Esophagus muscularis mucosa (tissue), 4 donors: ENCODE measurements at regions not wholly inside any gene's neighbourhood (a gene's known extent, or its start where the extent isn't known, plus 50 kb on each side); places are given as distances from the start of the nearest gene placed in this dataset.

Source experiments
- DNase-seq: peaks from one replicate; pipeline ENCODE4 v3.0.0-alpha.2; 2017; ENCODE audit errors: extremely low spot score
- H3K27ac ChIP-seq, 4 donors: fragments of 200-600 bp; sonication (generic); replicated peaks in 1 of 4; 1 replicate in 3 of 4; 2 replicates in 1 of 4; pipeline ENCODE4 v1.5.1; 2016 to 2019; ENCODE audit warnings: mild to moderate bottlenecking in 1 of 4
- H3K27me3 ChIP-seq, 4 donors: fragments of 200-600 bp; sonication (generic); one replicate each; pipeline versions ENCODE4 v1.5.1 to v1.6.0; 2016 to 2019
- H3K36me3 ChIP-seq, 4 donors: fragments of 200-600 bp; sonication (generic); one replicate each; pipeline ENCODE4 v1.5.1; 2016 to 2019
- H3K4me1 ChIP-seq, 4 donors: fragments of 200-600 bp; sonication (generic); one replicate each; pipeline ENCODE4 v1.5.1; 2016 to 2019
- H3K4me3 ChIP-seq, 4 donors: fragments of 200-600 bp; sonication (generic); 1 replicate in 2 of 4; 2 replicates in 2 of 4; pipeline ENCODE4 v1.5.1; 2016 to 2019; ENCODE audit warnings: mild to moderate bottlenecking in 4 of 4, moderate library complexity in 1 of 4
- H3K9me3 ChIP-seq, 4 donors: fragments of 200-600 bp; sonication (generic); 1 replicate in 3 of 4; 2 replicates in 1 of 4; pipeline ENCODE4 v1.5.1; 2016 to 2019
- EP300 ChIP-seq: sonication (generic); formaldehyde crosslinking; IDR thresholded peaks from one replicate; pipeline ENCODE4 v1.6.1; 2017; ENCODE audit warnings: antibody characterized with exemption
- POLR2A ChIP-seq: fragments of 450-650 bp; IDR thresholded peaks from one replicate; pipeline ENCODE4 v1.6.1; 2017; ENCODE audit warnings: antibody characterized with exemption, moderate library complexity, mild to moderate bottlenecking, low read depth
- POLR2AphosphoS5 ChIP-seq, 2 donors: sonication (generic); formaldehyde crosslinking; IDR thresholded peaks; one replicate each; pipeline ENCODE4 v1.6.1; 2017; ENCODE audit warnings: antibody characterized with exemption in 2 of 2
- WGBS: methylation state at CpG from one replicate; pipeline ENCODE4 v1.1.5; 2018; 5-methylcytosine and 5-hydroxymethylcytosine counted together
- intact Hi-C: fragments of 100-400 bp; cut with DNase I; formaldehyde crosslinking; loops from one replicate; pipeline ENCODE4 v1.15.1; 2023
- TF ChIP-seq, protein P1 (sequence below), 3 experiments: fragments of 200-600 bp in 2 of 3; fragments of 450-650 bp in 1 of 3; sonication (generic) in 2 of 3; IDR thresholded peaks; one replicate each; pipeline ENCODE4 v1.5.1; 2017 to 2019; ENCODE audit warnings: antibody characterized with exemption in 3 of 3, mild to moderate bottlenecking in 2 of 3, moderate library complexity in 1 of 3

DNA sequence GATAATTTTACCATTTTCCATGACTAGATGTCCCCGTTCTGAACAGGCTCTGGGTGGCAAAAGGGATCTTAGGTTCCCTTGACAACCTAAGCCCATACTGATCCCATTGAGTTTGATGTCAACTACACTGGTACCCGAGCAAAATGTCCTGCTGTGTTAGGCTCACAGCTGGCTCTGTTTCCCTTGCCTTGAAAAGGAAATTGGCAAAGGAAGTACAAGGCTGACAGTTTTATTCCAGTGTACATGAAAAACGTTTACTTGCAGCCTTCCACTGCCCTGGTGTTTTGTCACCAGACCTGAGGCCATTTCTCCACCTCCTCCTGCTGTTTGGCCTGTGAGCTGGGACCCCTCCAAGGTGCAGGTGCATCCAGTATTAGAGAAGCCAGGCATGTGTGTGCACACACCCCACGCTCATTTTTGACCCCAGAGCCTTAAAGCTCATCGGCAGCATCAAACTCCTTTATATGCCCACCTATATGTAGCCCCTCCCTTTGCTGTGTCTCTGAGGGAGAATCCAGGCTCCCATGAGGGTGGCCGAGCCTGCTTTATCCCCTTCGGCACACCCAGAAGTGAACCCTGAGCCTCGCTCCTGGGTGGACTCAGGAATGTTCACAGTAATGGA, 171.3 kb downstream of the NDUFA10 start:
- 76% methylated on average over 8 of the region's 8 CpGs for WGBS
- DNase-seq, result peak; percentile 72
- no peaks in the 10 kb centered on the region for H3K36me3 ChIP-seq
- intact Hi-C loops, result no loop called here
- peaks cover 0 to 14% (median 13%) of the 10 kb centered on the region in 4 donors for H3K9me3 ChIP-seq
- no peak overlapping the region for H3K27ac ChIP-seq
- no peak for TF ChIP-seq POLR2AphosphoS5 (IDR thresholded peaks at IDR 0.05)
- no peak for TF ChIP-seq EP300
- TF ChIP-seq POLR2A, result no peak
- TF ChIP-seq, protein P1, sequence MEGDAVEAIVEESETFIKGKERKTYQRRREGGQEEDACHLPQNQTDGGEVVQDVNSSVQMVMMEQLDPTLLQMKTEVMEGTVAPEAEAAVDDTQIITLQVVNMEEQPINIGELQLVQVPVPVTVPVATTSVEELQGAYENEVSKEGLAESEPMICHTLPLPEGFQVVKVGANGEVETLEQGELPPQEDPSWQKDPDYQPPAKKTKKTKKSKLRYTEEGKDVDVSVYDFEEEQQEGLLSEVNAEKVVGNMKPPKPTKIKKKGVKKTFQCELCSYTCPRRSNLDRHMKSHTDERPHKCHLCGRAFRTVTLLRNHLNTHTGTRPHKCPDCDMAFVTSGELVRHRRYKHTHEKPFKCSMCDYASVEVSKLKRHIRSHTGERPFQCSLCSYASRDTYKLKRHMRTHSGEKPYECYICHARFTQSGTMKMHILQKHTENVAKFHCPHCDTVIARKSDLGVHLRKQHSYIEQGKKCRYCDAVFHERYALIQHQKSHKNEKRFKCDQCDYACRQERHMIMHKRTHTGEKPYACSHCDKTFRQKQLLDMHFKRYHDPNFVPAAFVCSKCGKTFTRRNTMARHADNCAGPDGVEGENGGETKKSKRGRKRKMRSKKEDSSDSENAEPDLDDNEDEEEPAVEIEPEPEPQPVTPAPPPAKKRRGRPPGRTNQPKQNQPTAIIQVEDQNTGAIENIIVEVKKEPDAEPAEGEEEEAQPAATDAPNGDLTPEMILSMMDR (IDR thresholded peaks at IDR 0.05), result no peak
- H3K27me3 ChIP-seq, result no peaks in the 10 kb centered on the region
- H3K4me1 ChIP-seq, result no peaks in the 10 kb centered on the region
- no peak overlapping the region for H3K4me3 ChIP-seq

DNA sequence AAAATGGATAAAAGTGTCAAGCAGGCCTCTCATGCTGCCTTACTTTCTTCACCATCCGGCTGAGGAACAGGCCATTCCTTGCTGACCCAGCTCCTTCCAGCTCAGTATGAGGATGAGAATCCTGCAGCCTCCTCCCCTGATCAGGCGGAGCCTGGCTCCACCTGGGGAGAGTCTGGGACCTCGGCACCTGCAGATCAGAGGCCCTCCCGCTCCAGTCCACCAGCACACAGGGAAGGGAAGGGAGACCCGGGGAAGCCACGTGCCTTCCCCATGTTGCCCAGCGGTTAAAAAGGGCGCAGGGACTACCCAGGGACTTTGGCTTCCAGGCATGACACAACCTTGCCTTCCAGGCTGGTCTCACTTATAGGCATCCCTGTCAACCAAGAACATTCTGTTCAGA, 172.0 kb downstream of the NDUFA10 start:
- TF ChIP-seq POLR2AphosphoS5 (IDR thresholded peaks at IDR 0.05) (no peak), EP300 (no peak), POLR2A (no peak)
- TF ChIP-seq, protein P1 (IDR thresholded peaks at IDR 0.05), result no peak
- H3K36me3 ChIP-seq, result no peaks in the 10 kb centered on the region
- H3K4me3 ChIP-seq, result no peak overlapping the region
- DNase-seq, result peak; percentile 45
- H3K27me3 ChIP-seq, result no peaks in the 10 kb centered on the region
- H3K27ac ChIP-seq, result no peak overlapping the region
- peaks cover 0 to 14% (median 13%) of the 10 kb centered on the region in 4 donors for H3K9me3 ChIP-seq
- H3K4me1 ChIP-seq, result no peaks in the 10 kb centered on the region
- intact Hi-C loops, result no loop called here
- 100% methylated on average over 8 of the region's 8 CpGs for WGBS

DNA sequence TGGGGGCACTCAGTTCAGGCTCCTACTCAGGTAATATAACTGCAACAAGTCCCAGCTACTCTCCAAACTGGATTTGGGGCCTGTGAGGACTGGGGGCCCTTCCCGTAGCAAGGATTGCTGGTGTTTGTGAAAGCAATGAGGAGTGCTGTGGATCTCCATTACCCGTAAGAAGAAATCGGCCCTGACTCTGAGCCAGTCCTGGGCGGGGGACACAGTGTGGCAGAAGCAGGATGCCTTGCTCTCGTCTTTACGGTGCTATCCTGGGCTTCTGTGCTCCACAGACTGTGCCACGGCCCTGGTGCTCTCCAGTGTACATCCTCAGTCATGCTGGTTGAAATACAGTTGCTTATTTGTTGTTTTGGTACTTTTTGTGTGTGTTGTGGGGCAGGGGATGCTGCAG, 172.9 kb downstream of the NDUFA10 start:
- peak; percentile 64 for DNase-seq
- intact Hi-C loops, result no loop called here
- no peaks in the 10 kb centered on the region for H3K27me3 ChIP-seq
- H3K4me1 ChIP-seq, result no peaks in the 10 kb centered on the region
- no peaks in the 10 kb centered on the region for H3K36me3 ChIP-seq
- H3K9me3 ChIP-seq, result peaks cover 0 to 14% (median 13%) of the 10 kb centered on the region in 4 donors
- TF ChIP-seq POLR2A, result no peak
- no peak for TF ChIP-seq POLR2AphosphoS5 (IDR thresholded peaks at IDR 0.05)
- TF ChIP-seq, protein P1 (IDR thresholded peaks at IDR 0.05), result no peak
- no peak for TF ChIP-seq EP300
- 97% methylated on average over 7 of the region's 7 CpGs for WGBS
- H3K4me3 ChIP-seq, result no peak overlapping the region
- no peak overlapping the region for H3K27ac ChIP-seq

DNA sequence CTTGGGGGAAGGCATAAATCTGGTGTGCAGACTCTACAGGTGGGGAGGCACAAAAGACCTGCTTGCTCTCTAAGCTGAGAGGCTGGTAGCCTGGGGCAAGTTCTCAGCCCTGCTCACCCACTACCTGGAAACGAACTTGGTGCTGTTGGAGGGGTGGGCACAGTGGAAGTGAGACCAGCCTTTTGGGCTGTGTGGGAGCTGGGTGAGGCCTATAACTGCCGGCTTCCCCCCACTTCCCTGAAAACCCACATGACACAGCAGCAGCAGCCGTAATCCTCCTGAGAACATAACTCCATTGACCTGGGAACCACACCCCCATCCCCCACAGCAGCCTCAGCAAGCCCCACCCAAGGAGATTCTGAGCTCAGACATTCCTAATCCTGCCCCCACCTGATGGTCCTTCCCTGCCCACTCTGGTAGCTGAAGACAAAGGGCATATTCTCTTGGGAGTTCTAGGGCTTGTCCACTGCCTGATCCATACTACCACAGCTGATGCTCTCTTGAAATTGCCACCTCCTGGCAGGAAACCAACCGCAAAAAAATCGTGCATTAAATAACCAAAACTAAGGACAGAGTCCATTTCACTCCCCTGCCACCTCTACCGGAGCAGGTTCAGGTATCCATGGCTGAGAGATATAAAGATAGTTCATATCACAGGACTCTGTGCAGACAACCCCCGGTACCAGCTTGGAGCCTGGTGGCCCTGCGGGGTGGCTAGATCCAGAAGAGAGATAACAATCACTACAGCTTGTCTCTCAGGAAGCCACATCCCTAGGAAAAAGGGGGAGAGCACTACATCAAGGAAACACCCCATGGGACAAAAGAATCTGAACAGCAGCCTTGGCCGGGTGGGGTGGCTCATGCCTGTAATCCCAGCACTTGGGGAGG, 178.1 kb downstream of the NDUFA10 start:
- Histone ChIP-seq H3K9me3 (peaks cover 0 to 14% (median 13%) of the 10 kb centered on the region in 4 donors), H3K36me3 (no peaks in the 10 kb centered on the region), H3K27ac (no peak overlapping the region), H3K27me3 (no peaks in the 10 kb centered on the region), H3K4me1 (no peaks in the 10 kb centered on the region), H3K4me3 (no peak overlapping the region)
- TF ChIP-seq, protein P1 (IDR thresholded peaks at IDR 0.05), result no peak
- no peak for TF ChIP-seq POLR2AphosphoS5 (IDR thresholded peaks at IDR 0.05)
- TF ChIP-seq EP300, result no peak
- no peak for TF ChIP-seq POLR2A
- intact Hi-C loops, result no loop called here
- peak; percentile 29 for DNase-seq
- 80% methylated on average over 8 of the region's 9 CpGs for whole genome bisulfite sequencing
